ENCODE measurements at regions not wholly inside any gene's neighbourhood (a gene's known extent, or its start where the extent isn't known, plus 50 kb on each side); places are given as distances from the start of the nearest gene placed in this dataset.

- no peak overlapping the region for H3K27ac ChIP-seq
- H3K27me3 ChIP-seq, result no peaks in the 10 kb centered on the region
- DNase-seq, result no peak
- intact Hi-C loops (cut with DNase I), result no loop called here
- H3K4me3 ChIP-seq (replicated peaks in 1 of 3), result no peak overlapping the region
- 54 to 59% methylated on average over 3 of the region's 3 CpGs for WGBS, 2 donors
- no peaks in the 10 kb centered on the region for H3K9me3 ChIP-seq
- TF ChIP-seq POLR2A (IDR thresholded peaks at IDR 0.05) (no peak), CTCF (IDR thresholded peaks at IDR 0.05) (no peak)
- H3K4me1 ChIP-seq, result no peaks in the 10 kb centered on the region
- no peaks in the 10 kb centered on the region for H3K36me3 ChIP-seq
Observed at GRCh38 chr14:98114122-98114895, 1157.7 kb downstream of the BCL11B start.

DNA sequence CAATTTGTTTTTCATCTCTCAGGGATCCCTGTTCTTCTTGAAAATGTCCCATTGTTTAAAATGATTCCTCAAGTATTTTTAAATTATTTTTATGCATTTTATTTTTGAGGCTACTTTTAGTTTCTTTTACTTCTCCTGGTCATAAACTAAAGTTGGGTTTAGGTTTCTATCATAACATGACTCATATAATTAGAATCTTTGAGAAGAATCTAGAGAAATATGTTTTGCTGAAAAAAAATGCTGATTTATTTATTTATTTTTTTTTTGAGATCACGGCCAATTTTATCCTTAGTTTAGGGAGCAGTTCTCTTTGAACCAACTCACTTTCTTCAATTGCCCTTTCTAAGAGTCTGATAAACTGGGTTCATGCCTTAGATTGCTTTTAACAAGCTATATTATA, 1157.1 kb downstream of the BCL11B start:
- Histone ChIP-seq H3K36me3 (no peaks in the 10 kb centered on the region), H3K9me3 (no peaks in the 10 kb centered on the region), H3K4me3 (replicated peaks in 1 of 3) (no peak overlapping the region), H3K27me3 (no peaks in the 10 kb centered on the region), H3K27ac (no peak overlapping the region), H3K4me1 (no peaks in the 10 kb centered on the region)
- TF ChIP-seq CTCF (IDR thresholded peaks at IDR 0.05), result no peak
- no peak for TF ChIP-seq POLR2A (IDR thresholded peaks at IDR 0.05)
- DNase-seq, result no peak
- 85 to 86% methylated on average over 1 of the region's 1 CpG for WGBS, 2 donors
- intact Hi-C loops (cut with DNase I), result no loop called here

- Histone ChIP-seq H3K27me3 (no peaks in the 10 kb centered on the region), H3K9me3 (no peaks in the 10 kb centered on the region), H3K27ac (no peak overlapping the region), H3K4me1 (no peaks in the 10 kb centered on the region), H3K4me3 (replicated peaks in 1 of 3) (no peak overlapping the region), H3K36me3 (no peaks in the 10 kb centered on the region)
- TF ChIP-seq CTCF (IDR thresholded peaks at IDR 0.05), result no peak
- TF ChIP-seq POLR2A (IDR thresholded peaks at IDR 0.05), result no peak
- intact Hi-C loops (cut with DNase I), result no loop called here
- no peak for DNase-seq
Observed at GRCh38 chr14:98118749-98119148, 1153.2 kb downstream of the BCL11B start.

GRCh38 chr14:98119739-98120138, 1152.3 kb downstream of the BCL11B start:
- no peaks in the 10 kb centered on the region for H3K27me3 ChIP-seq
- H3K4me3 ChIP-seq (replicated peaks in 1 of 3), result no peak overlapping the region
- intact Hi-C loops (cut with DNase I), result no loop called here
- no peaks in the 10 kb centered on the region for H3K4me1 ChIP-seq
- H3K9me3 ChIP-seq, result no peaks in the 10 kb centered on the region
- no peak for DNase-seq
- no peaks in the 10 kb centered on the region for H3K36me3 ChIP-seq
- no peak for TF ChIP-seq CTCF (IDR thresholded peaks at IDR 0.05)
- 99% methylated on average over 4 of the region's 4 CpGs for WGBS, 2 donors
- no peak overlapping the region for H3K27ac ChIP-seq

- intact Hi-C loops (cut with DNase I), result no loop called here
- WGBS, 2 donors, result 88 to 89% methylated on average over 6 of the region's 6 CpGs
- no peaks in the 10 kb centered on the region for H3K36me3 ChIP-seq
- no peak for TF ChIP-seq CTCF (IDR thresholded peaks at IDR 0.05)
- no peak for TF ChIP-seq POLR2A (IDR thresholded peaks at IDR 0.05)
- no peaks in the 10 kb centered on the region for H3K9me3 ChIP-seq
- no peak overlapping the region for H3K27ac ChIP-seq
- no peaks in the 10 kb centered on the region for H3K27me3 ChIP-seq
- no peak overlapping the region for H3K4me3 ChIP-seq (replicated peaks in 1 of 3)
- no peak for DNase-seq
- H3K4me1 ChIP-seq, result no peaks in the 10 kb centered on the region
Observed at GRCh38 chr14:98120831-98121464, 1151.0 kb downstream of the BCL11B start.
